ENCODE measurements at regions not wholly inside any gene's neighbourhood (a gene's known extent, or its start where the extent isn't known, plus 50 kb on each side); places are given as distances from the start of the nearest gene placed in this dataset.

DNA sequence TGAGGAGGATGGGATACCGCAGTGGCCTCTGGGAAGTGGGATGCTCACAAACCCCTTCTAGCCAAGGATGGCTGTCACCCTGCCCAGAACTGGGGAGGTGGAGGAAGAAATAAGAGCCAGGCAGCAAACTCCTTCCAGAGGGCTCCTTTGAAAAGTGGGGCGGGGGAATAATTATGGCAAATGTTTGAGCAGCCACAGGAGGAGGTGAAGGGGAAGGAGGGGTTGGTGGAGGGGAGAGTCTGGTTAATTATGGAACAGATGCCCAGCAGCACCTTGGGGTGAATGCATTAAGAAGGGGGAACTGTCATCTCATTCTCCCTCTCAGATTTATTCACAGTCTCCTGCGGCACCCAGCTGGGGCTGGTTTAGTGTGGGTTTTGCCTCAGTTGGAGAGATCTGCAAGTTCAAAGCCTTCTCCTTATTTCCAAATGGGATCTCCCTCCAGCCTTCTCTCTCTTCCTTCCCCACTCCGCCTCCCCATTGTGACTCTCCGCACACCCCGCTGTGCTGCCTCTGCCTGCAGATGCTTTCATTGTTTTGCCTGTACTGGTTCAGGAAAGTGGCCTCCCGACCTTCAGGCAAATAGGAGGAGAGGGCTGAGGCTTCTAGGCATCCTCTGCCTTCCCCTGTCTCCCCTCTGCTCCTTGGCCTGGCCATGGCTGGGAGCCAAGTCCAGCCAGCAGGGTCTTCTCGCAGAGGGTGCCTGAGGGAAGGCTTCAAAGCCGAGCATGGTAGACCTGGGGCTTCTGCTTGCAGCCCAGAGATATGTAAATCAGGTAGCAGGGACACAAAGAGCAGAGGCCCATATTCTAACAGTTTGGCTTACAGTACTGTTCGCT lies 457.2 kb upstream of the MEX3C start:
- DNase-seq: no peak

DNA sequence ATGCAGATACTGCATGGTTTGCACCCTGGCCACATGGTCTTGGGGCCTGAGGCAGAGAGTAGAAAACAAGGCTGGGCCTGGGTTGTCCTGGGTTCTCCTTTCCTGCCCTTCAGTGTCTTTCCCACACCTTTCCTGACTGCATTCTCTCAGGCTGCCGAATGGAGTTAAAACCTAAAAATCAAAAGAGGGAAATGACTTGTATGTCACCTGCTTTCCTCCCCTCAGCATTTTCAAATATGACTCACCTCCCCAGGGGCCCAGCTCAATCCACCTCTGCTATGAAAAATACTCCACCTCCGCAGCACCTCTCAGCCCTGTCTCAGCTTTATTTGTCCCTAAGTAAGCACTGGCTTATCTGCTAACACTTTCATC lies 457.8 kb upstream of the MEX3C start:
- no peak for DNase-seq

DNA sequence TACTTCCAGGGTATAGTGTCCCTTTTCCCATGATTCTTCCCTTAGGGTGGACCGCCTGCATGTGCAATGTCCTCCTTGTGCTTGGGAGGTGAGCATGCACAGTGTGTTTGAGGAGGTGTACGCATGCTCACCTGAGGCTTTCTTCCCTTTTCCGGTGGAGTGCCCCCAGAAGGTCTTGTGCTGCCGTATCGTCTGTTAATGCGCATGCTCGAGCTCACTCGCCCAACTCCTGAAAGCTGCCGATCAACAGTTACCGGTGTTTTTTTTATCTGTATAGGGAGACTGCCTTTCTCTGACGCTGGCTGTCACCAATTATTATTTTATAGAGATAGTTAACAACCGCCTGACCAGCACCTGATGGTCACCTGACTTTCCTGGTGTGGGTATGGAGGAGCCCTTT lies 458.8 kb upstream of the MEX3C start:
- DNase-seq: no peak

DNA sequence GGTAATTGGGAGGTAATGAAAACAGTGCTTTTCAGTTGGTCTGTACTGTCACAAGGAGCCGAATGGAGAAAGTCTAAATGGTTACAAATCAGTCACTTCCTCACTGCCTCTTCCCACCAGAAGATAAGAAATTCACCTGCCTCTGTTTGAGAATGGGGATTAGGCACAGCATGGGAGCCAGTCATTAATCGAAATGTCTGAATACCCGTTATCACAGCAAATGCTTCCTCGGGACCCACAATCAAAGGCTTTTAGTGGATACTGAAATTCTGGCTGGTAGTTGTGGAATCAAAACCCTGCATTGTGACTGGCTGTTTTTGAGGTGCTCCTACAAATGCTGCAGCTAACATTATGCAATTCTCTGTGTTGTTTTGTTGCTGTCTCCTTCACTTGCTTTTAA lies 461.0 kb upstream of the MEX3C start:
- no peak for DNase-seq

DNA sequence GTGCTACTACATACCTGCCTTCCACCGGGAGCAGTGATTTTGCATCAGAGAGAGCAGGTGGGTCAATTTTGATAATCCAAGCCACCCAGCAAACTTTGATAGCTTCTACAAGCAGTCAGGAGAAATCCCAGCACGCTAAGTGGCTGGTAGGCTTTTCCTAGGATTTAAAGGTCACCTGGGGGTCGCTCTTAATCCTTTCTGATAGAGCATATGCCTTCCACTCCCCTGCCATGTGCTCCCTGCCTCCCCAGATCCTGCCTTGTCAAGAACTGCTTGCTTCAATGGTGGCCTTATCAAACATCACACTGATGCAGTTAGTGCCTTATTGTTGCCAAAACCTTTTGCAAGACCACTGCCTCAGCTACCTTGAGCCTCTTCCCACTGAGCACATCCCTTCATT lies 462.3 kb upstream of the MEX3C start:
- DNase-seq: no peak

DNA sequence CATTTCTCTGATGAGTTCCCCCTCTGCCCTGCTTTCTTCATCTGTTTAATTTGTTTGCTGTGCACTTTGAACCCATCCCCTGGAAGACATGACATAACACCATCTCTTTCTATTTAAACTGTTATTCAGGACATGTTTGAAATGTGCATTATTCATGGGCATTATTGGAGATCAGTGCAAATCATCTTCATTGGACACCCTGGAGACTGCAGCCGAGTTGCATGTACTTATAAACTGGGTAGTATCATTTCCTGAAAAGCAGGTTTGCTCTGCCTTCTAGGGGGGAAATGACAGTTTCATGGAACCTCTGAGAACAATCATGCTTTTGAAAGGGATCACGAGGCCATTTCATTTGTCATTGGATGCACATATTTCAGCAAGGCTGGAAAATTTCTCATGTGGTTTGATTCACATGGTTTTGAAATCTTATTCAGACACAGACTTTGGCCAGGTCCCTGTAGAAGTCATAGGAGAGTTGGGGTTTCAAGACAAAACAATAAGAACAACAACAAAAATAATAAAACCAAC lies 462.8 kb upstream of the MEX3C start:
- no peak for DNase-seq

DNA sequence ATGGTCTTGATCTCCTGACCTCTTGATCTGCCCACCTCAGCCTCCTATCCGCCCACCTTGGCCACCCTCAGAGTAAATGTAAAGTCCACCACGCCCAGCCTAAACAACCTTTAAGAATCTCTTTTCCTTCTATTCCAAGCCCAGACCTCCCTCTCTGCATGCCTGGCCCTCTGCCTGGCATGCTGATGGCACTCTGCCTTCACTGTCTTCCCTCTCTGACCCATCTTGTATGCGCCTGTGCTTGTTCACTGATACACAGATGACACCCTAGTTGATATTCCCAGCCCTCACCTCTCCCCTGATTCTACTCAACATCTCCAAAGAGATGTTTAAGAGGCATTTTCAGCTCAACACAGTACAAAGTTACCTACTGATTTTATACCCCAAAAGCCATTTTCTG lies 466.8 kb upstream of the MEX3C start:
- DNase-seq: no peak

DNA sequence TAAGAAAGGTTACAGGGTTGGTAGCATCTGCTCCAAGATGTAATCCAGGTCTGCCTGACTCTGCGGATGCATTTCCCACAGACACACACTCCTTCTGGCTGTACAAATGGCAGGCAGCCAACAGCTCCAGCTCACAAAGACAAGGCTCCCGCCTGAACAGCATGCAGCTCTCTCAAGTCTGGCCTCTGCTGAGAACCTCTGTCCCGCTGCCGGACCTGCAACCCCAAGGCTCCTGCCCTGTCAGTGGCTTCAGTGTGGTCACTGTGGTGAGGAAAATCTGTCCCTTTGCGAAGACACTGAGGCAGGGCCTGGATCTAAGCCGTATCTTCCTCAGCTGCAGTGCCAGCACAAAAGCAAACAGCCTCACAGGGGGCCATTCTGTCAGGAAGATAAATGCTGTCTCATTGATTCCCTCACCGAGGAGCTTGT lies 469.3 kb upstream of the MEX3C start:
- DNase-seq: no peak

DNA sequence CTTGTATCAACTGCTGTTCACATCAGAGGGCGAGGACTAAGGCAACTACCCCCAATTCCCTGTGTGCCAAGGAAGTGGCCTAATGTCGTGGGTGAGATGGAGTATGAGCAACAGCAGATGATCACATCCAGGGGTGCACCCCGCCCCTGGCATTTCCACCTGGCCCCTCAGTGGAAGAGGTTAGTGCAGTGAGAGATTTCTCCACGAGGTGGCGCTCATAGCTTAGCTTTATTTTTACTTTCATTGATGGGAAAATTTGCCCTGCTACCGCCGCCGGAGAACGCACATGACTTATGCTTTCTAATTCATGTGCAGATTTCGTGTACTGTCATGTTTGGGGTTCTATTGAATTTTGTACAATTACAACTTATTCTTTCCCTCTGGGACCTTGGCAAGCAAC lies 470.6 kb upstream of the MEX3C start:
- peak; percentile 6 for DNase-seq

DNA sequence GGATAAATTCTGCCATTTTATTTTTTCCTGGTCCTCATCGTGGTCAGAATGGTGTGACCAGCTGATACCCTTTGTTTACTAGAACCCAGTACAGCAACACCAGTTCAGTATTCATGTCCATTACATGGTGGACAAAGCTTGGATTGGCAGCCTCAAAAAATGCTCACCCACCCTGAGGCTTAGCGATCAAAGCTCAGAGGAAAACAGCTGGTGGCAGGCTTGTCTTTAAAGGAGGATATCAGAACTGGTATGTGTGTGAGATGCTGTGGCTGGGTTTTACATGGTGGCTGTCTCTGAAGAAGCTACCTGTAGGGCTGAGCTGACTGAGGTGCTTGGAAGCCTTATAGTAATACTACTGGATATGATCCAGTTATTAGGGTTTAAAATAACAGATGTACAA lies 471.1 kb upstream of the MEX3C start:
- no peak for DNase-seq

DNA sequence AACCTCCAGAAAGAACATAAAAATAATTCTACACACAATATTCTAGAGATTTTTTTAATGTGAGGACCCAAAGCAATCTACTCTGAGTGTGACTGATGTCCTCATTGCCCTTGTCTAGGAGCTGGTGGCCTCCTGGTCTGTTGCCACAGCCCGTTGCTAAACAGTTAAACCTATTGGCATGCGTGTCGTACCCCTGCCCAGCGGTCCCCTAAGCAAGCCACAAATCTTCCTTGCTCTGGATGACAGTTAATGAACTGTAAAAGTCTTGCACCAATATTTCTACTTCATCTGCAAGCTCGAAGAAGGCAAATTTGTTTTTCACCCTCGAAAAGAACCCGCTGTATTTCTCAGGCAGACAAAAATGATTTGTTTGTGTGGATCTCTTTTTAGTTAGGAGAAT lies 489.1 kb upstream of the MEX3C start:
- DNase-seq: no peak

DNA sequence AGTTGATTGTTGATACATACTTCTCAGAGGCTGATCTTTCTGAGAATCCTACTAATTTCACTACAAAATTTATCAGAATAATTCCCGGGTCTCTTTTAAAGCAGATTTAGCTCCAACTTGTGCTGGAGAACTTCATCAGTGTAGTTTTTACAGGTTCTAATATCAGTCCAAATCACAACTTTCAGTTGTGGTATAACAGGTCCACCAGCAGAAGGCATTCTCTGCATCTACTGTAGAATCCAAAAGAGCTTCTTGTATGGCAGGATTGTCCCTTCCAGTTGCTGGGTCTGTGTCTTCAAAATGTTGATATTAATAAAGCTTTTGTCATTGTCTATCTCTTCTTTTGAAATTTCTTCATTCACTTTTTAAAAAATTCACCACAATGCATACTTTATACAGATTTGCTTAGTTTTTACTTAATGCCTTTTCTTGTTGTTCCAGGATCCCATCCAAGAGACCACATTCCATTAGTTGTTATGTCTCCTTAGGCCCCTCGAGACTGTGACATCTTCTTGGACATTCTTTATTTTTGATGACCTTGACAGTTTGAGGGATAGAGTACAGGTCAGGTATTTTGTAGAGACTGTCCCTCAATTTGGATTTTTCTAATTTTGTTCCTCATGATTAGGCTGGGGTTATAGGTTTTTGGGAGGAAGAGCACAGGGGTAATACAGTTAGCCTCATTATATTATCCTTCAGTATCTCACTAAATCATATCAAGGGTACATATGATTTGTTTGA lies 490.5 kb upstream of the MEX3C start:
- no peak for DNase-seq

DNA sequence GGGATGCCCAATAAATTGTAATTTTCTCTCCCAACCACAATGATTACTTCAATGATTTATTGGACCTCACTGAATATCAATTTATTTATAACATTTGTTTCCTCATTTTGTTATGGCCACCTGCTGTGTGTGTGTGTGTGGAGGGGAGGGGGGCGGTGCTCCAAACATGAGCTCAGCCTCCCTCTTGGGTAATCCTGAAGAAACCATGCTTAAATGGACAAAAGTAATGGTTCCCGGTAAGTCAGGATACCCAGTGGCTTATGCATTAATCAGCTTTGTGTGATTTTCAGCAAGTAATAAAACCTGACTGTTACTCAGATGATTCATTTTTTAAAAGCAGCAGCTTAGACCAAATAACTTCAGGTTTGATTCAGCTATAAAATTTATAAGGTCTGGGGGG lies 495.1 kb upstream of the MEX3C start:
- no peak for DNase-seq

DNA sequence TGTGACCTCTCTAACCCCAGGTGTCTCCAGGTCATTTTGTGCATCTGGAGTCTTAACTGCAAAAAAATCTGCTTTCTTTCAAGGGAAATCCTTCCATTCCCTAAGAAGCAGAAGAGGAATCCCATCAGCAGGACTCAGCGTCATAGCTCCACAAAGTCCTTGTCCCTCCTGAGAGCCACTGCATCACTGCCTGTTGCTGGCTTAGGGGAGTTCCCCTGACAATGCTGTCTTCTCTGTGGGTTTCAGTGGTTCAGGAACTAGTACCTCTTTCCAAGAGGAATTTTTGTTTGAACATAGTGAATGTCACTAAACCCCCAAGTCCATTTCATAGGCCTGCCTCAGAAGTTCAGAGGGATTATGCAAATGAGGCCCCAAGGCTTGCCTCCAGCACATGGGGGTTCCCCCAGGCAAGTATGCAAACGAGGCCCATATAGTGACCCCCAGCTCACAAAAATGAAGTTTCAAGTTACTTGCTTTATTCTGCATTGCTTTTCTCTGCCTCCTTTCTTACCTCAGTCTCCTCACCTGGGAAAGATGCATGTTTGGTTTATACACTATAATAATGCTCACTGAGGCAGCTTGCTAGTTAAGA lies 513.9 kb upstream of the MEX3C start:
- no peak for DNase-seq

DNA sequence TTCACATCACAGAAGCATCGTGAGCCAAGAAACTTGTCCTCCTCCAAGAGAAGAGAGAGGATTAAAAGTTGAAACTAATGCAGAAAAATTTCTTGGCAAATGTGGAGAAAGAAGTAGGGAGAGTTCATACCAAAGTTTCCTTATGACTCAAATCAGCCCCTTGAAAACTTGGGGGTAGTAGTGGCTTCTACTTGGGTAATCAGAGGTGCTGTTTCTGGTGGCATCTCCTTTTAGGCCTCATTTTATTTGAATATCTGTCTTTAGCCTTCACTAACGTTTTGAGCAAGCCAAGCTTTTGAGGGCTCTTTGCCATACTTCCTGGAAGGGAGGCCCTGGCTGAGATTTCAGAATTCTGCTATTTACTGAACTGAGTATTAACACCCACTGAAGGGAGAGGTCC lies 515.3 kb upstream of the MEX3C start:
- DNase-seq: no peak

DNA sequence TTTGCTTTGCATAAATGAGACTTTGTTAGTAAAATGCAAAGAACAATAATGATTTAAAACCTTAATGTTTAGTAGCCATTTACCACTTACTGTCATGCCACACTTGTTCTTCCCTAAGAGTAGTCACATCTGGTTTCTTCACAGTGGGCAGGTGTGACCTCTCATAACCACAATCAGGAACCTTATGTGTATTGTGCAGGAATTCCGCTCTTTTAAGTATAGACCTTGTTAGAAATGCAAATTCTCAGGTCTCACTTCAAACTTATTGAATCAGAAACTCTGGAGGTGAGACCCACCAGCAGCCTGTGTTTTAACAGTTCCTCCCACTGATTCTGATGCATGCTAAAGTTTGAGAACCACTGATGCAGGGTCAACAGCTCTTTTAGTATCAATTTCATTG lies 518.8 kb upstream of the MEX3C start:
- DNase-seq: no peak

DNA sequence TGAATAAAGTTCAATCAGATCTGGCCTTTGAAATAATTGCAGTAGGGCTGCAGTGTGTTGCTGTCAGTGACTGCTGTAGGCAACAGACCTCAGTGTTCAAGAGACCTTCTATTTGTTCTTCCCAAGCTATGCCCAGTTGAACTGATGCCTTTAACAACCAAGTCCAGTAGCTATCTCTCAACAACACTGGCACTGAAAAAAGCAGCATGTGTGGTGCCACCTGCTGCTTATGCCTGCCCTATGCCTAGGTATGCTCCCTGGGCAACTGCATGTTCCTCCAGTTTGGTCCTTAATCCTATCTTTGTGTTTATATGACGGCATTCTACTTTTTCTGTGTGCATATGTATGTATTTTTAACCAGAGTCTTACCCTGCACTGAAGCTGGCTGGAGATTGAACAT lies 523.9 kb upstream of the MEX3C start:
- no peak for DNase-seq

DNA sequence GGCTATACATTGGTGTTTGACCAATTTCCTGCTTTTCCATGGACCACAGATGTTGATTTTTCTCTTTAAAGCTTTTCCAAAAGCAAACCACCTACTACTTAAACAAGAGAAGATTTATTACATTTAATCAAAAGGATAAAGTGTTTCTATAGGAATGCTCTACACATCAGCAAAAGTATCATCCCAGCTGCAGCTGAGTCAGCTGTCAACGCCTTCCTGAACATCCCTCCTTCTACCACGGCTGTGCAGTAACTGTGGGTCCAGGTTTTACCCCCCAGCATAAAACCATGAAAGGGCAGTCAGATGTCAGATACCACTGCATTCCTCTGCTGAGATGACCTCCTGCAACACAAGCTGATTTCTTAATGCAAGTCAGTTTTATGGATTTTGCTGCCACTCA lies 524.5 kb upstream of the MEX3C start:
- DNase-seq: no peak

DNA sequence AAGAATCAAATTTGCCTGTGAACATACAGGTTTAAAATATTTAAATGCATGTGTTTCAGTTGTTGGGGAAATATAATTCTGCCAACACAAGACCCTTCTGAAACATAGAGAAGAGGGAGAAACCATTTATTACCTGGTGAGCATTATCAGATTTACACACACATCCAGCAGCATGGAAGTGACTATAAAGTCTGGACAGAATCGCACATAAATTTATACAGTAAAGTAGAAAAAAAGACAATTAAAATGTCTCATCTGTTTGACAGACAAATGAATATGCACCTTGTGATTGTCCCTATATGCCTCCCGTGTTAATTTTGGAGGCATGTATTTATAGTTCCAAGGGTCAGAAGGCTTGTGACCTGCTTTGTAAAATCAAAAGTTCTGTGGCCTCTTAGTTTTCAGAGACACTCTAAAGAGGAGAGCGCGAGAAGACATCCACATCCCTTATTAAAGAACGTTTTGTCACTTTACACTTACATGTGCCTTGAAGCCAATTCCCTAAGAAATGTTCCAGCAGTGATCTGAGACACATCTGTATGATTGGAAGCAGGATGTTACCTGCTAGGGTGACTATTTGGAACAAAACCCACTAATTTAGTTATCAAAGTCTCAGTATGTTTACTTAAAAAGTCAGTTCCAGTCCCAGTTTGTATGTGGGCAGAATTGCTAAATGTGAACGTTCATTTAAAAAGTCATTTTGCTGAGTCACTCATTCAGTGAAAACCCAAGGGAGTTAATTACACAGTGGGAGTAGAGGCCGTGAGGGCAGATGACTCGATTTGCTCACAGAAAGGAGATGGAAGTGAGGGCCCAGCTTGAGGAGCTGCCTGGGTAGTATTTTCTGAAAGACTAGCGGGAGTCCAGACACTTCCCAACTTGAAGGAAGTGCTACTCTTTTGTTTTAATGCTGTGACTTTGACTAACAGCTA lies 527.6 kb upstream of the MEX3C start:
- no peak for DNase-seq

DNA sequence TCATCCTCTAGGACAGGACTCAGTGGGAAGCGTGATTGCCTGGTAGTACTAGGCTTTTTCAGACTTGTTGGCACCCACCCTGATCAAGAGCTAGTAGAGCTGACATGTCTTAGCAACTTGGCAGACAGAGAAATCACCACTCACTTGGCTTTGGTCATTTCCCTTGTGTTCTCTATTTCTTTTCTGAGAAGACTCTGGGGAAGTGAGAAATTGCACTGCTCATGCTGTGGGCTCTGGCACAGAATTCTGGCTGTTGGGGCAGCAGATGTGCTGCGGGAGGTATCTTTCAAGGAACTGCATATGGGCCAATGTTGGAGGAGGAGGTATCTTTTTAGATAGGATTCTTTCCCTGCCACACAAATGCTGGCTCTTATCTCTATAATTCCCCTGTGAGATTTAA lies 529.1 kb upstream of the MEX3C start:
- DNase-seq: no peak

DNA sequence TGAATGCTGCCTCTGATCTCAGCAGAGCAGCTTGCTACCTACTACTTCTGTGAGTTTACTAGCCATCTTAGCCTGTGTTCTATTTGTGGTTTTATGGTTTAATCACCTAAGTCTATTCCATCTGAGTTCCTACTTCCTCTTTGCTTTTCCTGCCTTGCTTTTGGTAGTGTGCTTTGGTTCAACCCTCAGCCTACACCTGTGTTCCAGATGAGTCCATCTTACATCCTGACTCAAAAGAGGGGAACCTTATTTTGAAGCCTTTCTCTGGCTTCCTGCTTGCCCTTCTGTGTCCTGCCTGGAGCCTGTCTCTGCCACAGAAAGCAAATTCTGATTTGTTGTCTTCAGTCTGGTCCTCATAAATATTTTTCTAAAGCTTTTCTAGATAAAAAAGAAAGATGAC lies 530.3 kb upstream of the MEX3C start:
- DNase-seq: no peak

DNA sequence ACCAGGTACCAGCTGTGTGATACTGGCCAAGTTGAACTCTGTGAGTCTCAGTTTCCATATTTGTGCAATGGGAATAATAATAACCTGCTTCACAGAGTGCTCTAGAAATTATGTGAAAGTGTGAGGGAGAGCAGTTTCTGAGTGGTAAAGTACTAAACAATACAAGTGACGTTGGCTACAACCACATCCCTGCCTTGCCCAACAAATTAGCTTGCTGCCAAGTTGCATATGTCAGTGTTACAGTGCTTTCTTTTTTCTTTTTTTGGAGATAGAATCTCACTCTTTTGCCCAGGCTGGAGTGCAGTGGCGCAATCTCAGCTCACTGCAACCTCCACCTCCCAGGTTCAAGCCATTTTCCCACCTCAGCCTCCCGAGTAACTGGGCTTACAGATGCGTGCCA lies 533.6 kb upstream of the MEX3C start:
- no peak for DNase-seq

DNA sequence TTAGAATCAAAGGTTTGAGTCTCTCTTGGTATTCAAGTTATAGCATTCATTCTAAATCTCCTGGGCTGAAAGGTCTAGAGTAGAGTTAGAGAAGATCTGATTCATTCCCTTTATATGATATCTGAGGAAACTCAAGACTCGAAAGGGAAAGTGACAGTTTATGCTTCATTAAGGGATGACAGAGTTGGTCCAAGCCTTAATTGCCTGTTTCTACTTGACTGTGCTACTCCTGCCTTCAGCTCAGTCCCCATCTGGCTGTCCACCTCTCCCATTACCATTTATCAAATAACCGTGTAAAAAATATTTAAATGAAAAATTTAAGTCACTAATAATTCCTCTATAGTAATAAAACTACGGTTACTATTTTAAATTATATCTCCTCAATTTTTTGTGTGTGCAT lies 537.1 kb upstream of the MEX3C start:
- DNase-seq: no peak
